ENCODE measurements at regions not wholly inside any gene's neighbourhood (a gene's known extent, or its start where the extent isn't known, plus 50 kb on each side); places are given as distances from the start of the nearest gene placed in this dataset.

- POLR2A ChIA-PET = no interaction called here
- Histone ChIP-seq H3K9me3 (ENCODE audit: control insufficient read depth, insufficient read depth, low read depth, low read length) (no peaks in the 10 kb centered on the region), H3K36me3 (ENCODE audit: control insufficient read depth, insufficient read depth, low read length) (no peaks in the 10 kb centered on the region), H3K27me3 (ENCODE audit: control insufficient read depth, insufficient read depth, low read length) (peaks cover 13% of the 10 kb centered on the region), H3K4me3 (ENCODE audit: low read depth in 2 of 2, low read length in 2 of 2) (no peak overlapping the region), H3K27ac (ENCODE audit: low read length) (no peak overlapping the region), H3K4me1 (ENCODE audit: control insufficient read depth, insufficient read depth, low read length) (no peaks in the 10 kb centered on the region)
- no TSS peak for BruUV-seq (replicated peaks)
- ATAC-seq (no peak), DNase-seq (ENCODE audit: low read depth, low spot score) (no peak)
- CTCF ChIA-PET = no interaction called here
- TF ChIP-seq REST (IDR thresholded peaks at IDR 0.05; ENCODE audit: insufficient read depth in 1 of 2, low read depth in 2 of 2, low read length in 1 of 2) = no peak
- TF ChIP-seq POLR2AphosphoS5 (IDR thresholded peaks at IDR 0.05; ENCODE audit: low read depth, low read length) = no peak
- TF ChIP-seq CTCF (IDR thresholded peaks at IDR 0.05) = no peak
- no peak for TF ChIP-seq TCF7L2 (IDR thresholded peaks at IDR 0.05; ENCODE audit: low read depth, low read length)
- TF ChIP-seq SIN3A (IDR thresholded peaks at IDR 0.05; ENCODE audit: borderline replicate concordance, insufficient read depth, low read depth, low read length) = no peak
- in situ Hi-C loops (cut with HindIII; ENCODE audit: low pct_unique_long_range_greater_than_20kb, low sequenced_read_pairs) = no loop called here
- intact Hi-C loops (cut with micrococcal nuclease; ENCODE audit: unreplicated experiment) = no loop called here
Measured at GRCh38 chr11:36729825-36730224, 131.8 kb upstream of the RAG2 start.

GRCh38 chr11:36726420-36726819 lies 128.4 kb upstream of the RAG2 start:
- no TSS peak for BruUV-seq (replicated peaks)
- no peak for TF ChIP-seq POLR2AphosphoS5 (IDR thresholded peaks at IDR 0.05; ENCODE audit: low read depth, low read length)
- no peak for TF ChIP-seq CTCF (IDR thresholded peaks at IDR 0.05)
- TF ChIP-seq REST (IDR thresholded peaks at IDR 0.05; ENCODE audit: insufficient read depth in 1 of 2, low read depth in 2 of 2, low read length in 1 of 2) = no peak
- TF ChIP-seq SIN3A (IDR thresholded peaks at IDR 0.05; ENCODE audit: borderline replicate concordance, insufficient read depth, low read depth, low read length) = no peak
- no peak for TF ChIP-seq TCF7L2 (IDR thresholded peaks at IDR 0.05; ENCODE audit: low read depth, low read length)
- no peak for DNase-seq (ENCODE audit: low read depth, low spot score)
- CTCF ChIA-PET = no interaction called here
- in situ Hi-C loops (cut with HindIII; ENCODE audit: low pct_unique_long_range_greater_than_20kb, low sequenced_read_pairs) = no loop called here
- Histone ChIP-seq H3K4me1 (ENCODE audit: control insufficient read depth, insufficient read depth, low read length) (no peaks in the 10 kb centered on the region), H3K27ac (ENCODE audit: low read length) (no peak overlapping the region), H3K9me3 (ENCODE audit: control insufficient read depth, insufficient read depth, low read depth, low read length) (no peaks in the 10 kb centered on the region), H3K27me3 (ENCODE audit: control insufficient read depth, insufficient read depth, low read length) (peaks cover 10% of the 10 kb centered on the region; the same call in 1 of the 2 replicates), H3K4me3 (ENCODE audit: low read depth in 2 of 2, low read length in 2 of 2) (no peak overlapping the region), H3K36me3 (ENCODE audit: control insufficient read depth, insufficient read depth, low read length) (no peaks in the 10 kb centered on the region)
- no peak for ATAC-seq
- intact Hi-C loops (cut with micrococcal nuclease; ENCODE audit: unreplicated experiment) = no loop called here
- POLR2A ChIA-PET = no interaction called here

Data from Panc1 (cell line).